ENCODE measurements at regions not wholly inside any gene's neighbourhood (a gene's known extent, or its start where the extent isn't known, plus 50 kb on each side); places are given as distances from the start of the nearest gene placed in this dataset.
"Not testable (repeated sequence)": the region's sequence is repeated elsewhere in the genome, so short reads cannot be mapped to it uniquely, and the experiment has no call there.

- DNase-seq = no peak
Observed at GRCh38 chr14:106422066-106422465, 895.7 kb downstream of the TMEM121 start.

- DNase-seq = not testable (repeated sequence)
Observed at GRCh38 chr14:106425150-106425549, 898.8 kb downstream of the TMEM121 start.

GRCh38 chr14:106436310-106436905 lies 910.0 kb downstream of the TMEM121 start:
- DNase-seq = peak in 1 of 14 donors; percentile 0

GRCh38 chr14:106442857-106443256 lies 916.5 kb downstream of the TMEM121 start:
- no peak for DNase-seq

GRCh38 chr14:106455026-106455425 lies 928.6 kb downstream of the TMEM121 start:
- no peak for DNase-seq

- no peak for DNase-seq
Observed at GRCh38 chr14:106459971-106460730, 933.8 kb downstream of the TMEM121 start.

- DNase-seq = no peak
Observed at GRCh38 chr14:106460916-106461315, 934.5 kb downstream of the TMEM121 start.

- not testable (repeated sequence) for DNase-seq
Observed at GRCh38 chr14:106466483-106466882, 940.1 kb downstream of the TMEM121 start.

GRCh38 chr14:106468869-106469268 lies 942.5 kb downstream of the TMEM121 start:
- DNase-seq = not testable (repeated sequence)

GRCh38 chr14:106470028-106470427 lies 943.6 kb downstream of the TMEM121 start:
- not testable (repeated sequence) for DNase-seq

- DNase-seq = not testable (repeated sequence)
Observed at GRCh38 chr14:106474261-106475028, 948.1 kb downstream of the TMEM121 start.

GRCh38 chr14:106475214-106475613 lies 948.8 kb downstream of the TMEM121 start:
- DNase-seq = not testable (repeated sequence)

- DNase-seq = not testable (repeated sequence)
Observed at GRCh38 chr14:106477600-106477999, 951.2 kb downstream of the TMEM121 start.

GRCh38 chr14:106480287-106480686 lies 953.9 kb downstream of the TMEM121 start:
- not testable (repeated sequence) for DNase-seq

- not testable (repeated sequence) for DNase-seq
Observed at GRCh38 chr14:106482213-106482612, 955.8 kb downstream of the TMEM121 start.

- DNase-seq = no peak
Observed at GRCh38 chr14:106487600-106487999, 961.2 kb downstream of the TMEM121 start.

GRCh38 chr14:106488291-106488690 lies 961.9 kb downstream of the TMEM121 start:
- DNase-seq = no peak

- no peak for DNase-seq
Observed at GRCh38 chr14:106489112-106489881, 962.9 kb downstream of the TMEM121 start.

GRCh38 chr14:106490442-106490841 lies 964.1 kb downstream of the TMEM121 start:
- no peak for DNase-seq

- no peak for DNase-seq
Observed at GRCh38 chr14:106491851-106492250, 965.5 kb downstream of the TMEM121 start.

- DNase-seq = no peak
Observed at GRCh38 chr14:106493962-106494823, 967.8 kb downstream of the TMEM121 start.
